ENCODE measurements at regions not wholly inside any gene's neighbourhood (a gene's known extent, or its start where the extent isn't known, plus 50 kb on each side); places are given as distances from the start of the nearest gene placed in this dataset.

- TF ChIP-seq CTCF (IDR thresholded peaks at IDR 0.05 in 8 of 11, conservative IDR thresholded peaks at IDR 0.05 in 3 of 11) (no peak), POLR2A (IDR thresholded peaks at IDR 0.05) (no peak), POLR2AphosphoS5 (IDR thresholded peaks at IDR 0.05) (no peak)
These were observed 1204.2 kb downstream of the ROBO2 start for GRCh38 chr3:78244136-78244535.
